ENCODE measurements at regions not wholly inside any gene's neighbourhood (a gene's known extent, or its start where the extent isn't known, plus 50 kb on each side); places are given as distances from the start of the nearest gene placed in this dataset.
A peak's percentile ranks its signal among the peaks of the same experiment; 100 is the strongest.

DNA sequence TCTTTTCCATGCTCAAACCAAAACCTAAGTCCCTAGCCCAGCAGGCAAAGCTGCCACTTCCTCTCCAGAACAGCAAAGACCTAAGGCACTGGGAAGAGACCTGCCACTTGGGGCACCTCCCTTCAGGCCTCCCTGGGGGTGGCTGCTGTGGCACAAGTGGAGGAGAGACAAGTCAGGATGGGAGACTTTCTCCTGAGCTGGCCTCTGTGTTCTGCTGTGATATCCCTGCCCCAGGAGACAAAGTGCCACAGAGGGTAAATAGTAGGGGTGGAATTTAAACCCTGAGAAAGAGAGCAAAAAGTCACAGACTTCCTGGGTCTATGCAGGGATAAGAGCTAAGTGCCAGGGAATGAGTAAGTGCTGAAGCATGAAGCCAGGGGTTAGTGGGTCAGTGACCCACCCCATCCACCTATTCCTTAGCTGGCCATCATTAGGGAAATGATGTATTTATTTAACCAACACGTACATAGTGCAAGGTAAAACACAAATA, 84.2 kb downstream of the MRPL14 start (continued):
- TF ChIP-seq, protein P1, sequence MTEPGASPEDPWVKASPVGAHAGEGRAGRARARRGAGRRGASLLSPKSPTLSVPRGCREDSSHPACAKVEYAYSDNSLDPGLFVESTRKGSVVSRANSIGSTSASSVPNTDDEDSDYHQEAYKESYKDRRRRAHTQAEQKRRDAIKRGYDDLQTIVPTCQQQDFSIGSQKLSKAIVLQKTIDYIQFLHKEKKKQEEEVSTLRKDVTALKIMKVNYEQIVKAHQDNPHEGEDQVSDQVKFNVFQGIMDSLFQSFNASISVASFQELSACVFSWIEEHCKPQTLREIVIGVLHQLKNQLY (CRISPR knock-in tag; IDR thresholded peaks at IDR 0.05) = no peak
- no peak for TF ChIP-seq ZNF383 (CRISPR knock-in tag; IDR thresholded peaks at IDR 0.05; ENCODE audit: borderline replicate concordance)
- TF ChIP-seq, protein P2, sequence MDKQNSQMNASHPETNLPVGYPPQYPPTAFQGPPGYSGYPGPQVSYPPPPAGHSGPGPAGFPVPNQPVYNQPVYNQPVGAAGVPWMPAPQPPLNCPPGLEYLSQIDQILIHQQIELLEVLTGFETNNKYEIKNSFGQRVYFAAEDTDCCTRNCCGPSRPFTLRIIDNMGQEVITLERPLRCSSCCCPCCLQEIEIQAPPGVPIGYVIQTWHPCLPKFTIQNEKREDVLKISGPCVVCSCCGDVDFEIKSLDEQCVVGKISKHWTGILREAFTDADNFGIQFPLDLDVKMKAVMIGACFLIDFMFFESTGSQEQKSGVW (CRISPR knock-in tag; IDR thresholded peaks at IDR 0.05; ENCODE audit: borderline replicate concordance) = no peak
- TF ChIP-seq ATM (IDR thresholded peaks at IDR 0.05; ENCODE audit: borderline replicate concordance) = no peak
- peak; percentile 85 for TF ChIP-seq ELF3 (CRISPR knock-in tag; IDR thresholded peaks at IDR 0.05)
- peak; percentile 85 for TF ChIP-seq RXRB (CRISPR knock-in tag; IDR thresholded peaks at IDR 0.05; ENCODE audit: borderline replicate concordance)
- no peak for TF ChIP-seq ZNF556 (CRISPR knock-in tag; IDR thresholded peaks at IDR 0.05; ENCODE audit: borderline replicate concordance)
- peak; percentile 13; the same call in 1 of the 2 replicates for TF ChIP-seq RCOR2 (CRISPR knock-in tag; IDR thresholded peaks at IDR 0.05)
- TF ChIP-seq JDP2 (CRISPR knock-in tag; IDR thresholded peaks at IDR 0.05; ENCODE audit: borderline replicate concordance) = no peak
- TF ChIP-seq FOXO1 (CRISPR knock-in tag; IDR thresholded peaks at IDR 0.05) = no peak; the same call in 1 of the 2 replicates
- TF ChIP-seq MBD4 (IDR thresholded peaks at IDR 0.05; ENCODE audit: borderline replicate concordance, low read length) = no peak
- TF ChIP-seq, protein P3, sequence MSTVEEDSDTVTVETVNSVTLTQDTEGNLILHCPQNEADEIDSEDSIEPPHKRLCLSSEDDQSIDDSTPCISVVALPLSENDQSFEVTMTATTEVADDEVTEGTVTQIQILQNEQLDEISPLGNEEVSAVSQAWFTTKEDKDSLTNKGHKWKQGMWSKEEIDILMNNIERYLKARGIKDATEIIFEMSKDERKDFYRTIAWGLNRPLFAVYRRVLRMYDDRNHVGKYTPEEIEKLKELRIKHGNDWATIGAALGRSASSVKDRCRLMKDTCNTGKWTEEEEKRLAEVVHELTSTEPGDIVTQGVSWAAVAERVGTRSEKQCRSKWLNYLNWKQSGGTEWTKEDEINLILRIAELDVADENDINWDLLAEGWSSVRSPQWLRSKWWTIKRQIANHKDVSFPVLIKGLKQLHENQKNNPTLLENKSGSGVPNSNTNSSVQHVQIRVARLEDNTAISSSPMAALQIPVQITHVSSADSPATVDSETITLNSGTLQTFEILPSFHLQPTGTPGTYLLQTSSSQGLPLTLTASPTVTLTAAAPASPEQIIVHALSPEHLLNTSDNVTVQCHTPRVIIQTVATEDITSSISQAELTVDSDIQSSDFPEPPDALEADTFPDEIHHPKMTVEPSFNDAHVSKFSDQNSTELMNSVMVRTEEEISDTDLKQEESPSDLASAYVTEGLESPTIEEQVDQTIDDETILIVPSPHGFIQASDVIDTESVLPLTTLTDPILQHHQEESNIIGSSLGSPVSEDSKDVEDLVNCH (CRISPR knock-in tag; IDR thresholded peaks at IDR 0.05) = no peak
- TF ChIP-seq, protein P4, sequence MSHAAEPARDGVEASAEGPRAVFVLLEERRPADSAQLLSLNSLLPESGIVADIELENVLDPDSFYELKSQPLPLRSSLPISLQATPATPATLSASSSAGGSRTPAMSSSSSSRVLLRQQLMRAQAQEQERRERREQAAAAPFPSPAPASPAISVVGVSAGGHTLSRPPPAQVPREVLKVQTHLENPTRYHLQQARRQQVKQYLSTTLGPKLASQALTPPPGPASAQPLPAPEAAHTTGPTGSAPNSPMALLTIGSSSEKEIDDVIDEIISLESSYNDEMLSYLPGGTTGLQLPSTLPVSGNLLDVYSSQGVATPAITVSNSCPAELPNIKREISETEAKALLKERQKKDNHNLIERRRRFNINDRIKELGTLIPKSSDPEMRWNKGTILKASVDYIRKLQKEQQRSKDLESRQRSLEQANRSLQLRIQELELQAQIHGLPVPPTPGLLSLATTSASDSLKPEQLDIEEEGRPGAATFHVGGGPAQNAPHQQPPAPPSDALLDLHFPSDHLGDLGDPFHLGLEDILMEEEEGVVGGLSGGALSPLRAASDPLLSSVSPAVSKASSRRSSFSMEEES (CRISPR knock-in tag; IDR thresholded peaks at IDR 0.05) = no peak
- TF ChIP-seq, protein P5, sequence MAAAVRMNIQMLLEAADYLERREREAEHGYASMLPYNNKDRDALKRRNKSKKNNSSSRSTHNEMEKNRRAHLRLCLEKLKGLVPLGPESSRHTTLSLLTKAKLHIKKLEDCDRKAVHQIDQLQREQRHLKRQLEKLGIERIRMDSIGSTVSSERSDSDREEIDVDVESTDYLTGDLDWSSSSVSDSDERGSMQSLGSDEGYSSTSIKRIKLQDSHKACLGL (CRISPR knock-in tag; IDR thresholded peaks at IDR 0.05) = no peak
- no peak for TF ChIP-seq ZNF430 (CRISPR knock-in tag; IDR thresholded peaks at IDR 0.05)
- TF ChIP-seq ZNF343 (CRISPR knock-in tag; IDR thresholded peaks at IDR 0.05) = no peak
- TF ChIP-seq AKAP8 (CRISPR knock-in tag; IDR thresholded peaks at IDR 0.05) = no peak
- TF ChIP-seq, protein P6, sequence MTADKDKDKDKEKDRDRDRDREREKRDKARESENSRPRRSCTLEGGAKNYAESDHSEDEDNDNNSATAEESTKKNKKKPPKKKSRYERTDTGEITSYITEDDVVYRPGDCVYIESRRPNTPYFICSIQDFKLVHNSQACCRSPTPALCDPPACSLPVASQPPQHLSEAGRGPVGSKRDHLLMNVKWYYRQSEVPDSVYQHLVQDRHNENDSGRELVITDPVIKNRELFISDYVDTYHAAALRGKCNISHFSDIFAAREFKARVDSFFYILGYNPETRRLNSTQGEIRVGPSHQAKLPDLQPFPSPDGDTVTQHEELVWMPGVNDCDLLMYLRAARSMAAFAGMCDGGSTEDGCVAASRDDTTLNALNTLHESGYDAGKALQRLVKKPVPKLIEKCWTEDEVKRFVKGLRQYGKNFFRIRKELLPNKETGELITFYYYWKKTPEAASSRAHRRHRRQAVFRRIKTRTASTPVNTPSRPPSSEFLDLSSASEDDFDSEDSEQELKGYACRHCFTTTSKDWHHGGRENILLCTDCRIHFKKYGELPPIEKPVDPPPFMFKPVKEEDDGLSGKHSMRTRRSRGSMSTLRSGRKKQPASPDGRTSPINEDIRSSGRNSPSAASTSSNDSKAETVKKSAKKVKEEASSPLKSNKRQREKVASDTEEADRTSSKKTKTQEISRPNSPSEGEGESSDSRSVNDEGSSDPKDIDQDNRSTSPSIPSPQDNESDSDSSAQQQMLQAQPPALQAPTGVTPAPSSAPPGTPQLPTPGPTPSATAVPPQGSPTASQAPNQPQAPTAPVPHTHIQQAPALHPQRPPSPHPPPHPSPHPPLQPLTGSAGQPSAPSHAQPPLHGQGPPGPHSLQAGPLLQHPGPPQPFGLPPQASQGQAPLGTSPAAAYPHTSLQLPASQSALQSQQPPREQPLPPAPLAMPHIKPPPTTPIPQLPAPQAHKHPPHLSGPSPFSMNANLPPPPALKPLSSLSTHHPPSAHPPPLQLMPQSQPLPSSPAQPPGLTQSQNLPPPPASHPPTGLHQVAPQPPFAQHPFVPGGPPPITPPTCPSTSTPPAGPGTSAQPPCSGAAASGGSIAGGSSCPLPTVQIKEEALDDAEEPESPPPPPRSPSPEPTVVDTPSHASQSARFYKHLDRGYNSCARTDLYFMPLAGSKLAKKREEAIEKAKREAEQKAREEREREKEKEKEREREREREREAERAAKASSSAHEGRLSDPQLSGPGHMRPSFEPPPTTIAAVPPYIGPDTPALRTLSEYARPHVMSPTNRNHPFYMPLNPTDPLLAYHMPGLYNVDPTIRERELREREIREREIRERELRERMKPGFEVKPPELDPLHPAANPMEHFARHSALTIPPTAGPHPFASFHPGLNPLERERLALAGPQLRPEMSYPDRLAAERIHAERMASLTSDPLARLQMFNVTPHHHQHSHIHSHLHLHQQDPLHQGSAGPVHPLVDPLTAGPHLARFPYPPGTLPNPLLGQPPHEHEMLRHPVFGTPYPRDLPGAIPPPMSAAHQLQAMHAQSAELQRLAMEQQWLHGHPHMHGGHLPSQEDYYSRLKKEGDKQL (CRISPR knock-in tag; IDR thresholded peaks at IDR 0.05; ENCODE audit: low read depth) = no peak
